Parathyroid adenoma (tissue), 2 donors: ENCODE measurements at regions not wholly inside any gene's neighbourhood (a gene's known extent, or its start where the extent isn't known, plus 50 kb on each side); places are given as distances from the start of the nearest gene placed in this dataset.

Source experiments
- H2AFZ ChIP-seq: fragments of 300-600 bp; sonication (generic); one replicate; pipeline ENCODE4 v1.7.0; 2017; ENCODE audit warnings: antibody characterized with exemption, mild to moderate bottlenecking
- H3K27ac ChIP-seq: fragments of 300-600 bp; sonication (generic); one replicate; pipeline ENCODE4 v1.7.0; 2017
- H3K27me3 ChIP-seq: fragments of 300-600 bp; sonication (generic); one replicate; pipeline ENCODE4 v1.7.0; 2017; ENCODE audit warnings: low read length; ENCODE audit not compliant: control insufficient read depth, insufficient read depth
- H3K36me3 ChIP-seq: fragments of 300-600 bp; sonication (generic); one replicate; pipeline ENCODE4 v1.7.0; 2017; ENCODE audit warnings: low read length; ENCODE audit not compliant: control insufficient read depth, insufficient read depth
- H3K4me1 ChIP-seq: fragments of 300-600 bp; sonication (generic); one replicate; pipeline ENCODE4 v1.7.0; 2017; ENCODE audit warnings: control low read depth
- H3K4me2 ChIP-seq: fragments of 300-600 bp; sonication (generic); one replicate; pipeline ENCODE4 v1.7.0; 2017; ENCODE audit warnings: low read length
- H3K4me3 ChIP-seq: fragments of 300-600 bp; sonication (generic); one replicate; pipeline ENCODE4 v1.7.0; 2017; ENCODE audit warnings: low read depth, low read length
- H3K79me2 ChIP-seq: fragments of 300-600 bp; sonication (generic); one replicate; pipeline ENCODE4 v1.7.0; 2017; ENCODE audit warnings: control low read depth
- H3K9ac ChIP-seq: fragments of 300-600 bp; sonication (generic); one replicate; pipeline ENCODE4 v1.7.0; 2017; ENCODE audit warnings: mild to moderate bottlenecking
- H3K9me3 ChIP-seq: fragments of 300-600 bp; sonication (generic); one replicate; pipeline ENCODE4 v1.7.0; 2017; ENCODE audit warnings: low read length; ENCODE audit not compliant: control insufficient read depth
- CTCF ChIP-seq: fragments of 300-600 bp; sonication (generic); IDR thresholded peaks from one replicate; pipeline ENCODE4 v1.7.0; 2017; ENCODE audit warnings: antibody characterized with exemption, mild to moderate bottlenecking
- donor health status: primary hyperparathyroidism.

DNA sequence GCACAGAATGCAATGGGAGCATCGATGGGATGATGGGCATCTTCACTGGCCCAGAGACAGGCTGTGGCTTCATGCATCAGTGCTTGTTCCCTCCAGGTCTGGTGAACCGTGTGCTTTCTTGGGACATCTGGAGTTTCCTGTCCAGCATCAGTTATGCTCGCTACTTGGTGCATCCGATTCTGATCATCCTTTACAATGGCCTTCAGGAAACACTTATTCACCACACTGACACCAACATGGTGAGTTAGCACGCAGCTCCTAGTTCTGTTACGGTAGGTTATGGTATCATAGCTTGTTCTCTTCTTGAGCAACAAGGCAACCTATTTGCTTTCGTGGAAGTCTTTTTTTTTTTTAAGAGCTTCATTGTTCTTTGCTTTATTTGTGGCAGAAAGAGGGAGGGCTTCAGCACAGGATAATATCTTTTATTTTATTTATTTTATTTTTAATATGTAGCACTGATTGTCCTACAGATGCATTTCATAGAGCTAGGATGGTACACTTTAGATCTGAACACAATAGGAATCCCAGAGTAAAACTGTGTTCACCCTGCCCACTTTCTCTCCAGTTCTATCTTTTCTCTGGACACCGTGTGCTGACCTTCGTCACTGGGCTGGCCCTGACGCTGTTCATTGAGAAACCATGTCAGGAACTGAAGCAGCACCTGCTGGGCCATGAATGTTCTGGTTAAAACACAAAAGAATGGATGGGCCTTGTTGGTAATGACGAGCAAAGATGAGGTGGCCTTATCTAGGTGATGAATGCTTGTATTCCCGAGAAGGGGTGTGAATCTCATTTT lies 71.2 kb upstream of the SEC11C start:
- Histone ChIP-seq H3K27me3 (no peaks in the 10 kb centered on the region), H3K79me2 (no peaks in the 10 kb centered on the region), H3K36me3 (no peaks in the 10 kb centered on the region), H3K4me1 (no peaks in the 10 kb centered on the region), H3K27ac (no peak overlapping the region), H3K9me3 (no peaks in the 10 kb centered on the region), H2AFZ (no peak overlapping the region), H3K4me2 (no peak overlapping the region), H3K9ac (no peak overlapping the region), H3K4me3 (no peak overlapping the region)
- no peak for TF ChIP-seq CTCF

GRCh38 chr18:59070181-59070912 lies 69.3 kb upstream of the SEC11C start:
- Histone ChIP-seq H3K79me2 (no peaks in the 10 kb centered on the region), H3K9ac (no peak overlapping the region), H3K4me1 (no peaks in the 10 kb centered on the region), H3K9me3 (no peaks in the 10 kb centered on the region), H3K27me3 (no peaks in the 10 kb centered on the region), H3K36me3 (no peaks in the 10 kb centered on the region), H2AFZ (peak overlapping the region; percentile 1), H3K4me2 (no peak overlapping the region), H3K27ac (no peak overlapping the region), H3K4me3 (no peak overlapping the region)
- TF ChIP-seq CTCF: peak; percentile 88

- H3K9me3 ChIP-seq: no peaks in the 10 kb centered on the region
- no peak overlapping the region for H3K4me3 ChIP-seq
- H3K79me2 ChIP-seq: no peaks in the 10 kb centered on the region
- H3K27ac ChIP-seq: no peak overlapping the region
- H3K4me2 ChIP-seq: no peak overlapping the region
- H3K36me3 ChIP-seq: no peaks in the 10 kb centered on the region
- H2AFZ ChIP-seq: no peak overlapping the region
- TF ChIP-seq CTCF: no peak
- no peaks in the 10 kb centered on the region for H3K27me3 ChIP-seq
- H3K4me1 ChIP-seq: no peaks in the 10 kb centered on the region
- no peak overlapping the region for H3K9ac ChIP-seq
Observed at GRCh38 chr18:59072727-59073421, 66.8 kb upstream of the SEC11C start.

DNA sequence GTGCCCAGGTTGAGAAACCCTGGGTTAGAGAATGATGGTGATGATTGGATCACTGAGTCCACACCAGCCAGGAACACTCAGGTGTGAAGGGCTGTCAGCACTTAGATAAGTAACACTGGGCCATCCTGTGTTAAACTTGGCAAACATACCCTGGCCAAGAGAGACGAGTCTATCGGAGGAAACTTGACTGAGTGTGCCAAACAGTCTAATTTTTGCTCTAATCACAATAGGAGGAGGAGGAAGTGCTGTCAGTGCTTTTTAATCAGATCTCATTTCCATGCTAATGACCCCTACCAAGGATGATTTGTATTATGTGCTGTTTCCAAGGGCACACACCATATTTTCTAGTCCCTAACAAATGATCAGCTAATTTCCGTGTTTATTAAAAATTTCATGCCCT lies 63.8 kb upstream of the SEC11C start:
- H3K36me3 ChIP-seq: no peaks in the 10 kb centered on the region
- peaks cover 15% of the 10 kb centered on the region for H3K4me1 ChIP-seq
- H2AFZ ChIP-seq: no peak overlapping the region
- H3K27me3 ChIP-seq: no peaks in the 10 kb centered on the region
- no peak overlapping the region for H3K4me2 ChIP-seq
- no peak for TF ChIP-seq CTCF
- H3K79me2 ChIP-seq: no peaks in the 10 kb centered on the region
- no peak overlapping the region for H3K9ac ChIP-seq
- H3K27ac ChIP-seq: no peak overlapping the region
- no peak overlapping the region for H3K4me3 ChIP-seq
- no peaks in the 10 kb centered on the region for H3K9me3 ChIP-seq
